DOHH2 (cell line): ENCODE measurements at regions not wholly inside any gene's neighbourhood (a gene's known extent, or its start where the extent isn't known, plus 50 kb on each side); places are given as distances from the start of the nearest gene placed in this dataset.

Experiments used
- H3F3A ChIP-seq: fragments of 200-600 bp; sonication (generic), shearing (Covaris generic); 2 replicates; pipeline ENCODE4 v1.6.0; 2016; ENCODE audit warnings: antibody characterized with exemption, mild to moderate bottlenecking; ENCODE audit not compliant: control insufficient read depth, insufficient read depth
- H3K27ac ChIP-seq: fragments of 200-600 bp; sonication (generic); 2 replicates; pipeline ENCODE4 v1.5.1; 2014; ENCODE audit warnings: low read depth, mild to moderate bottlenecking, low read length, moderate library complexity
- H3K27me3 ChIP-seq: fragments of 200-600 bp; sonication (generic); 2 replicates; pipeline ENCODE4 v1.6.1; 2014; ENCODE audit warnings: mild to moderate bottlenecking, low read length, mixed read lengths; ENCODE audit not compliant: control insufficient read depth
- H3K36me3 ChIP-seq: fragments of 200-600 bp; sonication (generic); 2 replicates; pipeline ENCODE4 v1.6.1; 2014; ENCODE audit warnings: mild to moderate bottlenecking, low read length, moderate library complexity, mixed read lengths; ENCODE audit not compliant: control insufficient read depth
- H3K4me1 ChIP-seq: fragments of 200-600 bp; sonication (generic); 2 replicates; pipeline ENCODE4 v1.6.1; 2014; ENCODE audit warnings: mild to moderate bottlenecking, low read length, mixed read lengths; ENCODE audit not compliant: control insufficient read depth
- H3K4me2 ChIP-seq: fragments of 200-600 bp; sonication (generic); 2 replicates; pipeline ENCODE4 v1.6.0; 2014; ENCODE audit warnings: mild to moderate bottlenecking, low read length, moderate library complexity
- H3K4me3 ChIP-seq: fragments of 200-600 bp; sonication (generic); 2 replicates; pipeline ENCODE4 v1.5.1; 2014; ENCODE audit warnings: mild to moderate bottlenecking, low read length, mixed read lengths
- H3K79me2 ChIP-seq: fragments of 200-600 bp; sonication (generic); 2 replicates; pipeline ENCODE4 v1.6.1; 2014; ENCODE audit warnings: mild to moderate bottlenecking, low read length, mixed read lengths; ENCODE audit not compliant: control insufficient read depth
- H3K9me2 ChIP-seq: fragments of 200-600 bp; sonication (generic); replicated peaks from 2 replicates; pipeline ENCODE4 v1.6.1; 2014; ENCODE audit warnings: mild to moderate bottlenecking, low read length, mixed read lengths; ENCODE audit not compliant: control insufficient read depth
- H3K9me3 ChIP-seq: fragments of 200-600 bp; sonication (generic); 2 replicates; pipeline ENCODE4 v1.6.1; 2014; ENCODE audit warnings: antibody characterized with exemption, low read length, mixed read lengths; ENCODE audit not compliant: control insufficient read depth, insufficient read depth
- H4K20me1 ChIP-seq: fragments of 200-600 bp; sonication (generic); 2 replicates; pipeline ENCODE4 v1.6.0; 2014; ENCODE audit warnings: low read depth, mild to moderate bottlenecking, antibody characterized with exemption, low read length, moderate library complexity; ENCODE audit not compliant: control insufficient read depth, insufficient read depth
- EZH2phosphoT487 ChIP-seq: fragments of 200-600 bp; sonication (generic); IDR thresholded peaks from 2 replicates; pipeline ENCODE4 v1.6.1; 2017; ENCODE audit warnings: borderline replicate concordance, mild to moderate bottlenecking, antibody characterized with exemption, low read length, moderate library complexity, mixed read lengths
- TF ChIP-seq, protein P1 (sequence below): fragments of 200-600 bp; sonication (generic); IDR thresholded peaks from one replicate; pipeline ENCODE4 v1.5.1; 2014; ENCODE audit warnings: antibody characterized with exemption, mild to moderate bottlenecking, low read depth, low read length; ENCODE audit not compliant: poor library complexity, severe bottlenecking

DNA sequence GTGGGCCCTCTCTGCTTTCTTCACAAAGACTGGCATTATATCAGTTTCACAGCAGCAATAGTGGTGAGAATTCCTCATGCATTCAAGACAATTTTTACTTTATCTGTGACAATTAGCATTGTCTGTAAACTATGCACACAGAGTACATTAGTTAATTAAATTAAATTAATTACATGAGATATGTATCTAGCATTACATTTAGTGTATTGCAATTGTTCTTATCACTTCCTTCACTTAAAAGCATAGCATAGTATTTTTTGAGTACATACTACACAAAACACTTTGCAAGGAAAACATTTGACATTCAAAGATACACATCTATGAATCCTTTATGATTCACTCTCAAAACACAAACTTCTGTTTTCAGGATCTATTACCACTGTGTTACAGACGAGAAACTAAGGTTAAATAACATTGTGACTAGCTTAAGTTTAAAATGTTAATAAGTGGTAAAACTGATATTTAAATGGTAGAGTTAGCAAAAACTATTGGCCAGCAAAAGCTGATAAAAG lies 1542.6 kb downstream of the PLA2G4A start:
- Histone ChIP-seq H3K4me1 (no peaks in the 10 kb centered on the region), H3K4me3 (no peak overlapping the region), H3K4me2 (no peak overlapping the region), H3K9me2 (no peaks in the 10 kb centered on the region), H4K20me1 (no peaks in the 10 kb centered on the region), H3K79me2 (no peaks in the 10 kb centered on the region), H3K9me3 (no peaks in the 10 kb centered on the region), H3K27ac (no peak overlapping the region), H3F3A (no peaks in the 10 kb centered on the region), H3K36me3 (no peaks in the 10 kb centered on the region), H3K27me3 (no peaks in the 10 kb centered on the region)
- TF ChIP-seq, protein P1, sequence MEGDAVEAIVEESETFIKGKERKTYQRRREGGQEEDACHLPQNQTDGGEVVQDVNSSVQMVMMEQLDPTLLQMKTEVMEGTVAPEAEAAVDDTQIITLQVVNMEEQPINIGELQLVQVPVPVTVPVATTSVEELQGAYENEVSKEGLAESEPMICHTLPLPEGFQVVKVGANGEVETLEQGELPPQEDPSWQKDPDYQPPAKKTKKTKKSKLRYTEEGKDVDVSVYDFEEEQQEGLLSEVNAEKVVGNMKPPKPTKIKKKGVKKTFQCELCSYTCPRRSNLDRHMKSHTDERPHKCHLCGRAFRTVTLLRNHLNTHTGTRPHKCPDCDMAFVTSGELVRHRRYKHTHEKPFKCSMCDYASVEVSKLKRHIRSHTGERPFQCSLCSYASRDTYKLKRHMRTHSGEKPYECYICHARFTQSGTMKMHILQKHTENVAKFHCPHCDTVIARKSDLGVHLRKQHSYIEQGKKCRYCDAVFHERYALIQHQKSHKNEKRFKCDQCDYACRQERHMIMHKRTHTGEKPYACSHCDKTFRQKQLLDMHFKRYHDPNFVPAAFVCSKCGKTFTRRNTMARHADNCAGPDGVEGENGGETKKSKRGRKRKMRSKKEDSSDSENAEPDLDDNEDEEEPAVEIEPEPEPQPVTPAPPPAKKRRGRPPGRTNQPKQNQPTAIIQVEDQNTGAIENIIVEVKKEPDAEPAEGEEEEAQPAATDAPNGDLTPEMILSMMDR = no peak
- TF ChIP-seq EZH2phosphoT487 = no peak

DNA sequence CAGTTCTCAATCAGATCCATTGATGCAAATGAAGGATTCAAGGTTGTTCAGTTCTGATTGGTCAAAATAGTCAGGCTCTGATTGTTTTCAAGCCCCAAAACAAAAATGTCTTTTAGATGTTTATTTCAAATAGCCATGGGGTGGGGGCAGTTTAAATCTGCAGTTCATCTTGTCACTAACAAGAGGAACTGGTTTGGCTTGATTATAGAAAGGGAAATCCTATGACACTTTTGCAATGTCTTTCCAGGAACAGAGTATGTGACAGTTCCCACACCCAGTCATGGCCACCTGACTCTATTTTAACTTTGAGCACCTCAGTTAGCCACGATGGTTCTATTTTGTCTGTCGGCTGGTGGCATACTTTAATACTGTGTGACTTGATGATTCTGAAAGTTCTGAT lies 1544.1 kb downstream of the PLA2G4A start:
- no peaks in the 10 kb centered on the region for H3F3A ChIP-seq
- no peaks in the 10 kb centered on the region for H3K27me3 ChIP-seq
- H3K36me3 ChIP-seq = no peaks in the 10 kb centered on the region
- H3K27ac ChIP-seq = no peak overlapping the region
- H3K4me2 ChIP-seq = no peak overlapping the region
- H3K9me3 ChIP-seq = no peaks in the 10 kb centered on the region
- H3K4me3 ChIP-seq = no peak overlapping the region
- no peaks in the 10 kb centered on the region for H3K4me1 ChIP-seq
- no peaks in the 10 kb centered on the region for H3K79me2 ChIP-seq
- TF ChIP-seq, protein P1 = no peak
- TF ChIP-seq EZH2phosphoT487 = no peak
- H4K20me1 ChIP-seq = no peaks in the 10 kb centered on the region
- no peaks in the 10 kb centered on the region for H3K9me2 ChIP-seq

DNA sequence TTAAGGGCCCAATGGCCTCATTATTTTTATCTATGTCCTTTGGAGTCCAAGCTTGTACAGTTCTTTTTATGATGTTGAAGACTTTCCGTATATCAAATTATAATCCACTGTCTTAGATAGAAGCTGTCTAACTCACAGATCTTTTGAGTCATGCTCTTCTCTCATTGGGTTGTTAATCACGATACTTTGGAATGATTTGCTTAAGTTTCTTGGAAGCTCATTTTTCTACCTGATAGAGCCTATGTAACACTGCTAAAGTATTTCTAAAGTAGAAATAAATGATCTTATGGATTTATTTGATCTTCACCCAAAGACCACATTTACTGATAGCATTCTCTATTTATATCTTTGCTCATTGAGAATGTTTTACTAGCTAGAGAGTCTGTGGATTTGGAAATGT lies 1554.1 kb downstream of the PLA2G4A start:
- Histone ChIP-seq H3K36me3 (no peaks in the 10 kb centered on the region), H3K79me2 (no peaks in the 10 kb centered on the region), H3K4me1 (no peaks in the 10 kb centered on the region), H4K20me1 (no peaks in the 10 kb centered on the region), H3K27me3 (no peaks in the 10 kb centered on the region), H3K9me2 (no peaks in the 10 kb centered on the region), H3K9me3 (no peaks in the 10 kb centered on the region), H3K4me2 (no peak overlapping the region), H3K4me3 (no peak overlapping the region), H3K27ac (no peak overlapping the region), H3F3A (no peaks in the 10 kb centered on the region)
- no peak for TF ChIP-seq EZH2phosphoT487
- TF ChIP-seq, protein P1 = no peak
